ENCODE measurements at regions not wholly inside any gene's neighbourhood (a gene's known extent, or its start where the extent isn't known, plus 50 kb on each side); places are given as distances from the start of the nearest gene placed in this dataset.
"Not testable (repeated sequence)": the region's sequence is repeated elsewhere in the genome, so short reads cannot be mapped to it uniquely, and the experiment has no call there.

DNA sequence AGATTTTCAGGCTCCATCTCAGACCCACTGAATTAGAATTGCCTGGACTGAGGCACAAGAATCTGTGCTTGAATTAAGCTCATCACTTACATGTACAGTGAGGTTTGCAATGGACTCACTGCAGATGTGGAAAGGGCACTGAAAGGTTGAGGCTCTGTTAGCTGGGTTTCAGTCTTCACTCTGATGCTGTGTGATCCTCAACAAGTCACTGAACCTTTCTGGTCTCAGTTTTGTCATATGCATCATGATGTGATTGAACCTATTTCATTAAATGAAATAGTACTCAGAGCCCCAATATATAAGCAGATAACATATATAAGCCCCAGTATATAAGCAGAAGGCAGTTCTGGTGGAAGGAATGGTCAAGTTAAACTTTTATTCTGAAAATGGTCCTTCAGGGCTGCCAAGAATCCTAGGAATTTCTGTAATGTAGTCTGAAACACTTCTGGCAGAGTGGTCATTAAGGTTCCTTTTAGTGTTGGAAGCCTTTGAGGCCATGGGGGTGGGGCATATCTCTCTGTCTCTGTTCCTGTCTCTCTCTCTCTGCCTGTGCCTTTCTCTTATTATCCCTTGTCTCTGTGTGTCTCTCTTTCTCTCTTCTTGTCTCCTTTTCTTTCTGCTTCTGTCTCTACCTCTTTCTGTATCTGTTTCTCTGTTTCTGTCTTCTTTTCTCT, 110.4 kb downstream of the ADCYAP1 start:
- H3K27me3 Mint-ChIP-seq, result peaks cover 3% of the 10 kb centered on the region
- no peak overlapping the region for H3K27ac Mint-ChIP-seq
- no peak overlapping the region for H3K4me3 Mint-ChIP-seq
- no peaks in the 10 kb centered on the region for H3K4me1 Mint-ChIP-seq (ENCODE audit: low read depth)
- H3K9me3 Mint-ChIP-seq, result no peaks in the 10 kb centered on the region
- no peaks in the 10 kb centered on the region for H3K36me3 Mint-ChIP-seq (ENCODE audit: low read depth)

DNA sequence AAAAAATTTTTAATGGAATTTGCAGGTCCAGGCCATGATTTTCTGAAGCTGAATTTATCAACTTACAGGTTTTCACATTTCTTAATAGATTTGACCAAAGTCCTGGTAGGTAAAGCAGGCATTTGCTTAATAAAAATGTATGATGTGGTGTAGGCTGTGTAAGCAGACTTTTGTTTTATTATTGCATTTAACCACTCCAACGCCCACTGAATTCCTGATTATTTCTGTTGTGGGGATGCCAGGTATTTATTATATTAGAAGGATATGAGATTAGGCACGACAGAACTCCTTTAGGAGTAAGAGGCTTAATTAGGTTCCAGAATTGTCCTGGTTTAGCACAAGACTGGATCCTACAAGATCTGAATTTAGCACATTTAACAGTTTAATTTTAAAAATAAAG, 111.1 kb downstream of the ADCYAP1 start:
- Mint-ChIP-seq H3K9me3 (no peaks in the 10 kb centered on the region), H3K4me3 (no peak overlapping the region), H3K27ac (no peak overlapping the region), H3K36me3 (ENCODE audit: low read depth) (no peaks in the 10 kb centered on the region), H3K4me1 (ENCODE audit: low read depth) (no peaks in the 10 kb centered on the region), H3K27me3 (peaks cover 3% of the 10 kb centered on the region)

DNA sequence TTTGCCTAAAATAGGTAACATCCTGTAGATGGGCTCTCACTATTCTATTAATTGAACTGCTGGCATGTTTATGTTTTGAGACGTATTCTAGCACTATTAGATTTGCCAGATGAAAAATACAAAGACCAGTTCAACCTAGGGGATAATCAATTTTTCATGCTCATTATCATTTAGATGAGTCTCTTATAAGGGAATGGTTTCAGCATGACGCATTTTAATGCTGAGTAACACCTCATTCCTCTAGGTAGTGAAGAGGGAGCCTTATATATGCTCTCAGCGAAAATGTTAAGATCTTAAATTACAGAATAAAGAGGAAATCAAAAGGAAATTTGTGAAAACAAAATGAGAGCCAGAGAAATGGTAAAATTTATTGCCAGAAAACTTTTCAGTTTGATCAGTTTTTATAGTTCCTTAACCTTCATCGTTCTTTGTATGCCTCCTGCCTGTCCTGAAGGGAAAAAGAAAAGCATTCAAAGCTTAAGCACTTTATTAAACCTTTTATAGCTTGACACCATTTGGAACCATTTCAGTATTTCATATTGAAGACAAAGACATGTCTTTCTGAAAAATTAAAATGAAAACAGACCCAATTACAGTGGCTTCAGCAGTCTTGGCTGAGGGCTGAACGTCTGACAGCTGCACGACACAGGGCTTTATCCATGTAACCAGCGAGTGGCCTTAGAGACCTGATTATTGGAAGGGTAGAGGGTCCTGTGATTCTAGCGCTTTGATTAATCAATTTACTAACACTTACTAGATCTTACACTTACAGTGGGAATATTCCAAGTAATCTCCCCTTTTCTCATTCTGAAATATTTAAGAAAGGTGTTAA, 112.8 kb downstream of the ADCYAP1 start:
- Mint-ChIP-seq H3K9me3 (no peaks in the 10 kb centered on the region), H3K27me3 (peaks cover 3% of the 10 kb centered on the region), H3K4me1 (ENCODE audit: low read depth) (no peaks in the 10 kb centered on the region), H3K4me3 (no peak overlapping the region), H3K36me3 (ENCODE audit: low read depth) (no peaks in the 10 kb centered on the region), H3K27ac (no peak overlapping the region)

DNA sequence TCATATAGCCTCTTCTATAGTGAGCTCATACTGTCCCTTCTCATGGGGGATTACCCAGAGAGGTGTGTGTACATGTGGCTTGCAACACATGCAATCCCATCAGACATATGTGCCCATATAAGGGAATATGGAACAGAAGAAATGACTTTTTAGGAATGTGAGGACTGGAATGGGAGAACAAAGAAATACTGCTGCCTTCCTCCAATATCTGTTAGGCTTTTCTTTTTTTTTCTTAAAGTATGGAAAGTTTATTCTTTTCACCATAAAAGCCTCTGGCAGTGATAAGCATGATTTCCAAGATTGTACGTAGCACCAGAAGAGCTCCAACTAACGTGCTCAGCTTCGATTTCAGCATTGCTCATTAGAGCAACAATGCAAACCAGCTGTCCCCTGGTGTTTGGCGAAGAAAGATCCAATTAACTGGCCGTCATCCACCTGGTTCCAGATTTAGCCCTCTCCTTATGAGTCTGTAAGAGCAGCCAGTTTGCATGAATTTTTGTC, 113.6 kb downstream of the ADCYAP1 start:
- Mint-ChIP-seq H3K4me3 (no peak overlapping the region), H3K4me1 (ENCODE audit: low read depth) (no peaks in the 10 kb centered on the region), H3K27ac (no peak overlapping the region), H3K27me3 (peaks cover 3% of the 10 kb centered on the region), H3K36me3 (ENCODE audit: low read depth) (no peaks in the 10 kb centered on the region), H3K9me3 (no peaks in the 10 kb centered on the region)

DNA sequence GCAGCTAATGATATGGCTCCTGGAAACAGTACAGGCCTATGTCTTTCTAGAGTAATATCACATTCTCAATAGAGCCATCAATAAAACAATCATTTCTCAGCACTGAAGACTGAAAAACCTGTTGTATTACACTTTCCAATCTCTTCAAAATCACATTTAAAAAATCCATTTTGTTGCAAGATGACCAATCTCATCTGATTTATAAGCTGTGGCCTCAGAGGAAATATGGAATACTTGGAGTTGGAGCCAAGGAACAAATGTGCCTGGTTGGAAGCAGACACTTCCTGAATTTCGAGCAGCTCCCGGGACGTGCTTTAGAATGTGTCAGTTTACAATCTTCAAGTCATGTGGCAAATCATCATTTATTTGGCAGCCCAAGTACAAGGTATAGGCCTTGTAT, 114.5 kb downstream of the ADCYAP1 start:
- H3K9me3 Mint-ChIP-seq, result no peaks in the 10 kb centered on the region
- H3K36me3 Mint-ChIP-seq (ENCODE audit: low read depth), result no peaks in the 10 kb centered on the region
- peaks cover 7% of the 10 kb centered on the region for H3K27me3 Mint-ChIP-seq
- no peaks in the 10 kb centered on the region for H3K4me1 Mint-ChIP-seq (ENCODE audit: low read depth)
- H3K4me3 Mint-ChIP-seq, result no peak overlapping the region
- no peak overlapping the region for H3K27ac Mint-ChIP-seq

DNA sequence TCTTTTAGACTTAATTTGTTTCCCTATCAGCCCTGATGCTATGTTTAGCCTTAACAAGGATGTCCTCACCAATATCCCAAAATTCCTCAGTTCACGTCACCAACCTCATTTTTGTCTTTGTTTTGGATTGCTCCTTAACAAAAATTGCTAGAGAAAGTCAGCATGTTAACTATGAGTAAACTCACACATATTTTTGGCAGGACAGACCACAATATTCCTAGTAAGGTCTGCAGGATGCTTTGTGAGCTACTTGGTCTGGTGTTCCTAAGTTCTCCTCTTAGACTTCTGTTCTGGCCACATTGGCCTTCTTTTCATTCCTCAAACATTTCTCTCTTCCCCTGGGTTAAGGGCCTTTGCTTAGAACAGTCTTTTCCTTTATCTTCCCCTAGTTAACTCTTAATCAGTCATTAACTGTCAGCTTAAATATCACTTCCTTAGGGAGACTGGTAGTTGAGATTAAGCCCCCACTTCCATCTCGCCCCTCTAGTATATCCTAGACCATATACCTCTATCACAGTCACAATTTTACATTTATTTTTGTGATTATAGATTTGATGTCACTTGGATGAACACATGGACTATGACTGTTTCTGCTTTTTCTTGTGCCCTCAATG, 116.2 kb downstream of the ADCYAP1 start:
- no peaks in the 10 kb centered on the region for H3K36me3 Mint-ChIP-seq (ENCODE audit: low read depth)
- peaks cover 7% of the 10 kb centered on the region for H3K27me3 Mint-ChIP-seq
- no peak overlapping the region for H3K4me3 Mint-ChIP-seq
- H3K9me3 Mint-ChIP-seq, result no peaks in the 10 kb centered on the region
- no peaks in the 10 kb centered on the region for H3K4me1 Mint-ChIP-seq (ENCODE audit: low read depth)
- H3K27ac Mint-ChIP-seq, result no peak overlapping the region

DNA sequence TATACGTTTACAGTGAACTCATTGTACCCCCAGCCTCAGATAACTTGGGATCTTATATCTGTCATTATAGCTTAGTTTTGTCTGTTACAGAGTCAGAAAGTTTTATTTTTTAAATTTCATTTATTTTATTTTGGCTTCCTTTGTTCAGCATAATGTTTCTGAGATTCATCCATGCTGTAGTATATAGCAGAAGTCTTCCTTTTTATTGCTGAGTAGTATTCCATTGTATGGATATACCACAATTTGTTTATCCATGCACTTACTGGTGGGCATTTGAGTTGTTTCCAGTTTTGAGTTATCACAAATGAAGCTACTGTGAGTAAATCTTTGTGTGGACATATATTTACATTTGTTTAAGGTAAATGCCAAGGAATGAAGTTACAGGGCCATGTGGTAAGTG, 122.3 kb downstream of the ADCYAP1 start:
- peaks cover 10% of the 10 kb centered on the region for H3K9me3 Mint-ChIP-seq
- H3K27me3 Mint-ChIP-seq, result peaks cover 4% of the 10 kb centered on the region
- H3K4me1 Mint-ChIP-seq (ENCODE audit: low read depth), result no peaks in the 10 kb centered on the region
- no peak overlapping the region for H3K4me3 Mint-ChIP-seq
- H3K36me3 Mint-ChIP-seq (ENCODE audit: low read depth), result no peaks in the 10 kb centered on the region
- no peak overlapping the region for H3K27ac Mint-ChIP-seq

DNA sequence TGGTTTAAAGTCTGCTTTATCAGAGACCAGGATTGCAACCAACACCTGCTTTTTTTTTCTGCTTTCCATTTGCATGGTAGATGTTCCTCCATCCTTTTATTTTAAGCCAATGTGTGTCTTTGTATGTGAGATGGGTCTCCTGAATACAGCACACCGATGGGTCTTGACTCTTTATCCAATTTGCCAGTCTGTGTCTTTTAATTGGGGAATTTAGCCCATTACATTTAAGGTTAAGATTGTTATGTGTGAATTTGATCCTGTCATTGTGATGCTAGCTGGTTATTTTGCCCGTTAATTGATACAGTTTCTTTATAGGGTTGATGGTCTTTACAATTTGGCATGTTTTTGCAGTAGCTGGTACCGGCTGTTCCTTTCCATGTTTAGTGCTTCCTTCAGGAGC, 128.4 kb downstream of the ADCYAP1 start:
- not testable (repeated sequence) for H3K36me3 Mint-ChIP-seq (ENCODE audit: low read depth); H3K27me3 Mint-ChIP-seq; H3K4me3 Mint-ChIP-seq; H3K9me3 Mint-ChIP-seq; H3K27ac Mint-ChIP-seq; H3K4me1 Mint-ChIP-seq (ENCODE audit: low read depth)

DNA sequence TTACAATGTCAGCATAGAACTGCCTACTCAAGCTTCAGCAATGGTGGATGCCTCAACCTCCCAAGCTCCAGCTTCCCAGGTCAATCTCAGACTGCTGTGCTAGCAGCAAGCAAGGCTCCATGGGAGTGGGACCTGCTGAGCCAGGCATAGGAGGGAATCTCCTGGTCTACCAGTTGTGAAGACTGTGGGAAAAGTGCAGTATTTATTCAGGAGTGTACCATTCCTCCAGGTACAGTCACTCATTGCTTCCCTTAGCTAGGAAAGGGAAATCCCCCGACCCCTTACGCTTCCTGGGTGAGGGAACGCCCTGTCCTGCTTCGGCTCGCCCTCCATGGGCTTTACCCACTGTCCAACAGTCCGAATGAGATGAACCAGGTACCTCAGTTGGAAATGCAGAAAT, 130.3 kb downstream of the ADCYAP1 start:
- no peak overlapping the region for H3K27ac Mint-ChIP-seq
- no peaks in the 10 kb centered on the region for H3K27me3 Mint-ChIP-seq
- H3K9me3 Mint-ChIP-seq, result peaks cover 6% of the 10 kb centered on the region
- no peaks in the 10 kb centered on the region for H3K36me3 Mint-ChIP-seq (ENCODE audit: low read depth)
- no peaks in the 10 kb centered on the region for H3K4me1 Mint-ChIP-seq (ENCODE audit: low read depth)
- H3K4me3 Mint-ChIP-seq, result no peak overlapping the region

DNA sequence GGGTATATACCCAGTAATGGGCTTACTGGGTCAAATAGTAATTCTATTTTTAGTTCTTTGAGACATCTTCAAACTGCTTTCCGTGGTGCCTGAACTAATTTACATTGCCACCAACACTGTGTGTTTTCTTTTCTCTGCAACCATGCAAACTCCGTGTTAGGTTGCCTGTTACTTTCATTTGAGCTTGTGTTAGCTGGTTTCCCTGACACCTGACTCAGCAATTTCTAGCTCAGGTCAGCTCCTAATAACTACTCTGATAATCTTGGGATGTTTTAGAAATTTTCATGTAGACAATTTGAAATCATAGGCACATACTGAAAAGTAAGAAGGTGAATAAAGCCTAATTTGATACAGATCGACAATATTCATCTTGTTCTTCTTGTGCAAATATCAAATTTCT, 132.3 kb downstream of the ADCYAP1 start:
- no peak overlapping the region for H3K27ac Mint-ChIP-seq
- no peaks in the 10 kb centered on the region for H3K9me3 Mint-ChIP-seq
- H3K4me3 Mint-ChIP-seq, result no peak overlapping the region
- H3K36me3 Mint-ChIP-seq (ENCODE audit: low read depth), result no peaks in the 10 kb centered on the region
- no peaks in the 10 kb centered on the region for H3K27me3 Mint-ChIP-seq
- H3K4me1 Mint-ChIP-seq (ENCODE audit: low read depth), result no peaks in the 10 kb centered on the region

DNA sequence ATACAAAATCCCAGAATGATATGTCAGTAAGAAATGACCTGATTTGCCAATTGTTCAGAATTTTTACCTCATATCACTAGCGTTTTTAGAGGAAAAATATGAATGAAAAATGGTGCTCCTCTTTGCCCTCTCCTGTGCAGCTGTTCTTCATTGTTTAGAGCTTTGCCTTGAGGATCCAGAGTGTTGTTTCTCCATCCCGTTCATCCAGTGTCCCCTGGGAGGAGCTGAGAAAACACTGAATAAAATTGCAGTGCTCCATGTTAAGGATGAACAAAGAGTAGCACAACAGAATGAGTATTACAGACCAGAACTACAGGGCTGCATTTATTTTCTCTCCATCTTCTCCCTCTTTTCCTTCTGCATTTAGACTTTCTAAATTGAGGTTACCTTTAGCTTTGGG, 133.1 kb downstream of the ADCYAP1 start:
- H3K27me3 Mint-ChIP-seq, result no peaks in the 10 kb centered on the region
- no peak overlapping the region for H3K27ac Mint-ChIP-seq
- no peak overlapping the region for H3K4me3 Mint-ChIP-seq
- no peaks in the 10 kb centered on the region for H3K36me3 Mint-ChIP-seq (ENCODE audit: low read depth)
- H3K9me3 Mint-ChIP-seq, result no peaks in the 10 kb centered on the region
- no peaks in the 10 kb centered on the region for H3K4me1 Mint-ChIP-seq (ENCODE audit: low read depth)

DNA sequence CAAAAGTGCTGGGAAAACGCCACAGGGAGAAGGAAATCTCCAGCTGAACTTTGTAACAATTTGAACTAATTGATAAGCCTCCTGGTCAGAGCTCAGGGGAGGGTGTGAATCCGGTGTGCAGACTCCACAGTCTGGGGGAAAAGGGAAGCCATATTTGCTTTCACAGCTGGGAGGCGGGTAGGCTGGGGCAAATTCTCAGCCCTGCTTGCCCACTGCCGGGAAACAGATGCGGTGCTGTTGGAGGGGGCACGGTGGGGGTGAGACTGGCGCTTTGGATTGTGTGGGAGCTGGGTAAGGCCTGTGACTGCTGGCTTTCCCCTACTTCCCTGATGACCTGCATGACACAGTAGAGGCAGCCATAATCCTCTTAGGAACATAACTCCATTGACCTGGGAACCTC, 134.8 kb downstream of the ADCYAP1 start:
- H3K4me1 Mint-ChIP-seq (ENCODE audit: low read depth), result no peaks in the 10 kb centered on the region
- no peaks in the 10 kb centered on the region for H3K27me3 Mint-ChIP-seq
- H3K4me3 Mint-ChIP-seq, result no peak overlapping the region
- H3K27ac Mint-ChIP-seq, result no peak overlapping the region
- no peaks in the 10 kb centered on the region for H3K36me3 Mint-ChIP-seq (ENCODE audit: low read depth)
- H3K9me3 Mint-ChIP-seq, result no peaks in the 10 kb centered on the region

DNA sequence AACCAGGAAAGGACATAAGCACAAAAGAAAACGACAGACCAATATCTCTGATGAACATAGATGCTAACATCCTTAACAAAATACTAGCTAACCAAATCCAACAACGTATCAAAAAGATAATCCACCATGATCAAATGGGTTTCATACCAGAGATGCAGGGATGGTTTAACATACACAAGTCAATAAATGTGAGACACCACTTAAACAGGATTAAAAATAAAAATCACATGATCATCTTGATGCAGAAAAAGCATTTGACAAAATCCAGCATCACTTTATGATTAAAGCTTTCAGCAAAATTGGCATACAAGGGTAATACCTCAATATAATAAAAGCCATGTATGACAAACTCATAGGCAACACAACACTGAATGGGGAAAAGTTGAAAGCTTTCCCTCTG, 138.4 kb downstream of the ADCYAP1 start:
- not testable (repeated sequence) for H3K4me1 Mint-ChIP-seq (ENCODE audit: low read depth); H3K9me3 Mint-ChIP-seq; H3K36me3 Mint-ChIP-seq (ENCODE audit: low read depth); H3K27me3 Mint-ChIP-seq; H3K4me3 Mint-ChIP-seq; H3K27ac Mint-ChIP-seq

DNA sequence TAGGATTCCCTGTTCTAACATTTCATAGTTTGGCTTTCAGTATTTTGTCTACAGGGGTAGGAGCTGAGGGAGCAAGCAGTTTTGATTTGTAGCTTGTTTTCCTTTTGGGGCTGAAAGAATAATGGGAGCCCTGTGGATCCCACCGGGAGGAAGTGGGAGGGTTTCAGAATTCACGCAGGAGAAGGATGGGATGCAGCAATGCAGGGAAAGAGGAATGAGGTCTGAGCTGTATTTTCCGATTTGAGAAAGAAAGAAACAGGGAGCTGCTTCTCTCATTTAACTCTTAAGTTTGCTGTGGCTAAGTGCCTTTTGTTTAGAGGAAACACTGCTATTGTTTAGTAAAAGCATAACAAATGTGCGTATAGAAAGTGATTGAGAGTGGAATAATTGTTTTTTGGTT, 141.0 kb downstream of the ADCYAP1 start:
- Mint-ChIP-seq H3K4me1 (ENCODE audit: low read depth) (no peaks in the 10 kb centered on the region), H3K36me3 (ENCODE audit: low read depth) (no peaks in the 10 kb centered on the region), H3K27ac (no peak overlapping the region), H3K9me3 (no peaks in the 10 kb centered on the region), H3K27me3 (no peaks in the 10 kb centered on the region), H3K4me3 (no peak overlapping the region)

DNA sequence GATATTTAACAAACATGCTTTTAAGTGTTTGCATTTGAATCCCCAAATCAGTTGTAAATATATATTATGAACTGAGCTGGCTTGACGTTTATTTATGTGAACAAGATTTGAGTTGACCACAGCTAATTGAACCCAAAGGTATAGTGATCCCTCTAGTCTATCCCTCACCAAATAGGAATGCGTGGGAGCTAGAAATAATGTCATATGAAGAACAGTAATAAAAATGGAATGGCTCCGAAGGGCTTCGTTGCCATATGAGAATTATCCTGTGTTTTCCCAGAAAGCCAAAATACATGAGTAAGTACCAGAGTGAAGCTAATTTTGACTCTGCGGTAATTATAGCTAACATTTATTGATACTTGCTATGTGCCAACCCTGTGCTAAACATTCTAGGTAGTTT, 142.7 kb downstream of the ADCYAP1 start:
- no peaks in the 10 kb centered on the region for H3K4me1 Mint-ChIP-seq (ENCODE audit: low read depth)
- no peak overlapping the region for H3K27ac Mint-ChIP-seq
- no peaks in the 10 kb centered on the region for H3K9me3 Mint-ChIP-seq
- H3K27me3 Mint-ChIP-seq, result no peaks in the 10 kb centered on the region
- H3K4me3 Mint-ChIP-seq, result no peak overlapping the region
- H3K36me3 Mint-ChIP-seq (ENCODE audit: low read depth), result no peaks in the 10 kb centered on the region
